ENCODE measurements at regions not wholly inside any gene's neighbourhood (a gene's known extent, or its start where the extent isn't known, plus 50 kb on each side); places are given as distances from the start of the nearest gene placed in this dataset.
"Not testable (repeated sequence)": the region's sequence is repeated elsewhere in the genome, so short reads cannot be mapped to it uniquely, and the experiment has no call there.

DNA sequence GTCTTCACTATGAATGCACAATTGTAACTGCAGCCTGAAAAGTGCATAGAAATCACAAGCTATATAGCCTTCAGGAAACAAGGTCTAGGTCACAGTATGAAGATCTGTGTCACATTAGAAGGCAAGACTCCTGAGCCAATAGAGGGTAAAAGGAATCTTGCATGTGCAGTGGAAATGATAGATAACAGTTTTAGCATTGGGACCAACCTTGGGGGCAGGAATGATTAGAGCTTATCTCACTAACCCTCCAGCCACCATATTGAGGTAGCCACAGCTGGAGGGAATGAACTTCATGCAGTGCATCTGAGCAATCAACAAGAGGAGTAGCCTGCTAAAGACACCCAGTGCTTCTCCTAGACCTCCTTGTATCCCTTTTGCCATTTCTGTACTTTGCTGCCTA is 390.1 kb downstream of the LTN1 start:
- Histone ChIP-seq H3K79me2 (ENCODE audit: control insufficient read depth, insufficient read depth, low read length, unreplicated experiment) (no peaks in the 10 kb centered on the region), H3K4me3 (ENCODE audit: low read depth, low read length) (no peak overlapping the region), H3K36me3 (ENCODE audit: insufficient read depth, low read length) (no peaks in the 10 kb centered on the region), H3K27ac (ENCODE audit: low read depth, low read length) (no peak overlapping the region), H3K27me3 (ENCODE audit: insufficient read depth, low read length) (no peaks in the 10 kb centered on the region), H2AFZ (ENCODE audit: low read length, unreplicated experiment) (no peak overlapping the region), H3K4me1 (ENCODE audit: control insufficient read depth, insufficient read depth, low read length, unreplicated experiment) (no peaks in the 10 kb centered on the region)

DNA sequence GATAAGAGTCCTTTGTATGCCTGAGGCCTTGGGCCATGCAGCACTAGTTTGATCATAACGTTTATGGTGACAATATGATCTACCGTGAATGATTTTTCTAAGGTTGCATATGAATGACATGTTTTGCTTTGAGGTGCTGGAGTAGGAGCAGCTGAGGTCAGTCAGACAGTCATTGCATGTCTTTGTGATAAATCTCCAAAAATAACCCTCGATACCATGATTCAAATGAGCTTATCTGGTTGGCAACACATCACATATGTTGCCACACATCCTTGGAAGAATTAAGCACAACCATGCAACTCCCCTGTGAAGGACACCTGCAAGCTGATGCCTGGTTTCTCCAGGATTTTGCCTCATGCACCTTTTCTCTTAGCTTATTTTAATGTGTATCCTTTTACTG is 394.5 kb downstream of the LTN1 start:
- H3K79me2 ChIP-seq (ENCODE audit: control insufficient read depth, insufficient read depth, low read length, unreplicated experiment): no peaks in the 10 kb centered on the region
- no peaks in the 10 kb centered on the region for H3K27me3 ChIP-seq (ENCODE audit: insufficient read depth, low read length)
- no peaks in the 10 kb centered on the region for H3K36me3 ChIP-seq (ENCODE audit: insufficient read depth, low read length)
- H3K27ac ChIP-seq (ENCODE audit: low read depth, low read length): no peak overlapping the region
- no peak overlapping the region for H3K4me3 ChIP-seq (ENCODE audit: low read depth, low read length)
- no peaks in the 10 kb centered on the region for H3K4me1 ChIP-seq (ENCODE audit: control insufficient read depth, insufficient read depth, low read length, unreplicated experiment)
- no peak overlapping the region for H2AFZ ChIP-seq (ENCODE audit: low read length, unreplicated experiment)

DNA sequence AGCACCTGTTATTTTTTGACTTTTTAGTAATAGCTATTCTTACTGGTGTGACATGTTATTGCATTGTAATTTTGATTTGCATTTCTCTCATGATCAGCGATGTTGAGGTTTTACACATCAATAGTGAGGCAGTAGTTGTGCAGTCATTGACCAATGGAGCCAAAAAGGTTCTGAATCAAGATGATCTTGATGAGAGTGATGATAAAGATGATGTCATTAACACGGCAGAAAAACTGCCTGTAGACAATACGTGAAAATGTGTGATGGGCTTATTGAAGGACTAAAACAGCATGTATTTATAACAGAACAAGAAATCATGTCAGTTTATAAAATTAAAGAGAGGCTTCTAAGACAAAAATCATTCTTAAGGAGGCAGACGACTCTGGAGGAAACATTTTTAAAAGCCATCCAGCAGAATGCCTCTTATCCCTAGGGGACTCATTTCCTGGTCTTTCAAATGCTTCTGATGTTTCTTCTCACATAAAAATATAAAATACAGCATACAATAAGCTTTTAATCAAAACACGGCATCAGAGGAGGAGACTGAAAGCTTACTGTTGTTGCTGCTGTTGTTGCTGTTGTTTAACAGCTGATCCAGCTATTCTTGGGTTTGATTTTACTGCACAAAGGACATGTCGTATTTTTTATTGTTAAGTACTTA is 400.3 kb downstream of the LTN1 start:
- Histone ChIP-seq H3K4me3 (ENCODE audit: low read depth, low read length) (no peak overlapping the region), H3K27me3 (ENCODE audit: insufficient read depth, low read length) (no peaks in the 10 kb centered on the region), H3K79me2 (ENCODE audit: control insufficient read depth, insufficient read depth, low read length, unreplicated experiment) (no peaks in the 10 kb centered on the region), H3K4me1 (ENCODE audit: control insufficient read depth, insufficient read depth, low read length, unreplicated experiment) (peaks cover 10% of the 10 kb centered on the region), H2AFZ (ENCODE audit: low read length, unreplicated experiment) (no peak overlapping the region), H3K27ac (ENCODE audit: low read depth, low read length) (no peak overlapping the region), H3K36me3 (ENCODE audit: insufficient read depth, low read length) (no peaks in the 10 kb centered on the region)

DNA sequence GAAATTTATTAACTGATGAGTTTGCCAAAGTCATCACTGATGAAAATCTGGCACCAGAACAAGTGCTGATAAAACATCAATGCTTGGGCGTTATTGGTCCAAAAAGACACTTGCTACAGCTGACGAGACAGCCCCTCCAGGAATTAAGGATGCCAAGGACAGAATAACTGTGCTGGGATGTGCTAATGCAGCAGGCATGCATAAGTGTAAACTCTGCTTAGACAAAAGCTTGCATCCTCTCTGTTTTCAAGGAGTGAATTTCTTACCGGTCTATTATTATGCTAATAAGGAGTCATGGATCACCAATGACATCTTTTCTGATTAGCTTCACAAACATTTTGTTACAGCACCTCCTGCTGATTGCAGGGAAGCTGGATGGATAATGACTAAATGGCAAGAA is 402.0 kb downstream of the LTN1 start:
- Histone ChIP-seq H2AFZ (ENCODE audit: low read length, unreplicated experiment) (no peak overlapping the region), H3K4me3 (ENCODE audit: low read depth, low read length) (no peak overlapping the region), H3K36me3 (ENCODE audit: insufficient read depth, low read length) (no peaks in the 10 kb centered on the region), H3K27me3 (ENCODE audit: insufficient read depth, low read length) (no peaks in the 10 kb centered on the region), H3K4me1 (ENCODE audit: control insufficient read depth, insufficient read depth, low read length, unreplicated experiment) (peaks cover 11% of the 10 kb centered on the region), H3K79me2 (ENCODE audit: control insufficient read depth, insufficient read depth, low read length, unreplicated experiment) (no peaks in the 10 kb centered on the region), H3K27ac (ENCODE audit: low read depth, low read length) (no peak overlapping the region)

DNA sequence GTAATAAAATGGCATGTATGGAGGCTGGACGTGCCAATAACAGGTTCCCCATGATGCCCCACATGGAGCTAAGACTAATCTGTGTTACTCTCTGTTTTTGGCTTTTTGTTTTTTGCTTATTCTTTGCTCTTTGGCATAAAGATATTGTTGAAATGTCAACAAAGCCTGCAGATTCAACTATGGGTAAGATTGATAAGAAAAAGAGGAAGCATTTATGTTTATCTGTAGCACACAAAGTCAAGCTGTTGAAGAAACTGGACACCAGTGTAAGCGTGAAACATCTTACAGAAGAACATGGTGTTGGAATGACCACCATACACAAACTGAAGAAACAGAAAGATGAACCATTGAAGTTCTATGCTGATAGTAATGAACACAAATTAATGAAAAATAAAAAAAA is 402.7 kb downstream of the LTN1 start:
- H3K27ac ChIP-seq (ENCODE audit: low read depth, low read length): no peak overlapping the region
- H3K27me3 ChIP-seq (ENCODE audit: insufficient read depth, low read length): no peaks in the 10 kb centered on the region
- H3K4me3 ChIP-seq (ENCODE audit: low read depth, low read length): no peak overlapping the region
- no peaks in the 10 kb centered on the region for H3K79me2 ChIP-seq (ENCODE audit: control insufficient read depth, insufficient read depth, low read length, unreplicated experiment)
- H3K36me3 ChIP-seq (ENCODE audit: insufficient read depth, low read length): no peaks in the 10 kb centered on the region
- H3K4me1 ChIP-seq (ENCODE audit: control insufficient read depth, insufficient read depth, low read length, unreplicated experiment): peaks cover 11% of the 10 kb centered on the region
- H2AFZ ChIP-seq (ENCODE audit: low read length, unreplicated experiment): no peak overlapping the region

DNA sequence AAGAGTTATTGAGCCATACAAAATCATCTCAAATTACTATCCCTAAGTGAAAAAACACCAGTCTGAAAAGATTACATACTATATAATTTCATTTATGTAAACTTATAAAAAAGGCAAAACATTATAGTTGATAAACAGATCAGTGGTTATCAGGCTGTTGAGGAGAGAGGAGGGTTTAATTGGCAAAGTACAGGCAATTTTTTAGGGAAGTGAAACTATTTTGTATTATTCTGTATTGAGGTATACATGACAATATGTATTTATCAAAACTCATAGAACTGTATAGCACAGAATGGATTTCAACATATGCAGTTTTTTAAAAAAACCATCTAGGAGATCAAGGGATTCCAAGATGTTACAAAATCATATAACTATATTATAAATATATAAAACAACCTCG is 403.7 kb downstream of the LTN1 start:
- H3K36me3 ChIP-seq (ENCODE audit: insufficient read depth, low read length): no peaks in the 10 kb centered on the region
- peaks cover 11% of the 10 kb centered on the region for H3K4me1 ChIP-seq (ENCODE audit: control insufficient read depth, insufficient read depth, low read length, unreplicated experiment)
- H3K79me2 ChIP-seq (ENCODE audit: control insufficient read depth, insufficient read depth, low read length, unreplicated experiment): no peaks in the 10 kb centered on the region
- no peak overlapping the region for H3K27ac ChIP-seq (ENCODE audit: low read depth, low read length)
- H2AFZ ChIP-seq (ENCODE audit: low read length, unreplicated experiment): no peak overlapping the region
- no peak overlapping the region for H3K4me3 ChIP-seq (ENCODE audit: low read depth, low read length)
- H3K27me3 ChIP-seq (ENCODE audit: insufficient read depth, low read length): no peaks in the 10 kb centered on the region

DNA sequence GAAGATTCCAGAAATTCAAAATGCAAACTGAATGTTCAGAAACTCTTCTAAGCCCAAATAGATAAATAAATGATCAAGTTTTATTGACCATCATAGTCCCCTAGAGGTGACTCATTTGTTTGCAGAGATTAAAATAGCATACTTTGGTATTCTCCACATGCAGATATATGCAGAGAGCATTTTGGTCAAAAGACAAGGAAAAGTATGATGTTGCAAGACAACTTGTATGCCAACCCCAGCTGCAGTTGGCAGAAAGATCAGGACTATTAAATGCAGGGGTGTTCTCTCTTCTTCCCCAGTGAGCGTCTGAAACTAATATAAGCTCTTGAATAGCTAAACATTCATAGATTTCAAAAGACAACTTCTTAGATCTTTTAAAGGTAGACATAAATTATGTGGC is 404.9 kb downstream of the LTN1 start:
- H3K36me3 ChIP-seq (ENCODE audit: insufficient read depth, low read length): no peaks in the 10 kb centered on the region
- H2AFZ ChIP-seq (ENCODE audit: low read length, unreplicated experiment): peak overlapping the region; percentile 32
- H3K27ac ChIP-seq (ENCODE audit: low read depth, low read length): no peak overlapping the region
- H3K79me2 ChIP-seq (ENCODE audit: control insufficient read depth, insufficient read depth, low read length, unreplicated experiment): no peaks in the 10 kb centered on the region
- peaks cover 11% of the 10 kb centered on the region for H3K4me1 ChIP-seq (ENCODE audit: control insufficient read depth, insufficient read depth, low read length, unreplicated experiment)
- H3K27me3 ChIP-seq (ENCODE audit: insufficient read depth, low read length): no peaks in the 10 kb centered on the region
- no peak overlapping the region for H3K4me3 ChIP-seq (ENCODE audit: low read depth, low read length)

DNA sequence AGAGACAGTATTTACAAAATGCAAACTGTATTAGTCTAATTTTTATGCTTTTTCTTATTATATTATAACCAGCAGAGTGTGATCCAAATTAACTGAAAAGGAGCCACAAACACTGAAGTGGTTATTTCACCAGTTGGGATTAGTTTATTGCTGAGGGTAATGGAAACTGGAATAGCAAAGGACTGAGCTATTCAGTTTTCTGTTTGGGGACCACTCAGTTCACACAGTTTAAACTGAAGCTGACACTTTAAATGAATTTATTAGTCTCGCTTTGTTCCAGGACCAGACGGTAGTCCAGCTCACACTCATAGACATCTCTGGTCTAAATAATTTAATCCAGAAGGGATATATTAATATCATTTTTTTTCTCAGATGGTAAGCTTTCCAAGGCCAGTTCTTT is 410.7 kb downstream of the LTN1 start:
- Histone ChIP-seq H3K4me1 (ENCODE audit: control insufficient read depth, insufficient read depth, low read length, unreplicated experiment) (peaks cover 2% of the 10 kb centered on the region), H2AFZ (ENCODE audit: low read length, unreplicated experiment) (no peak overlapping the region), H3K27me3 (ENCODE audit: insufficient read depth, low read length) (no peaks in the 10 kb centered on the region), H3K27ac (ENCODE audit: low read depth, low read length) (no peak overlapping the region), H3K79me2 (ENCODE audit: control insufficient read depth, insufficient read depth, low read length, unreplicated experiment) (no peaks in the 10 kb centered on the region), H3K36me3 (ENCODE audit: insufficient read depth, low read length) (no peaks in the 10 kb centered on the region), H3K4me3 (ENCODE audit: low read depth, low read length) (no peak overlapping the region)

DNA sequence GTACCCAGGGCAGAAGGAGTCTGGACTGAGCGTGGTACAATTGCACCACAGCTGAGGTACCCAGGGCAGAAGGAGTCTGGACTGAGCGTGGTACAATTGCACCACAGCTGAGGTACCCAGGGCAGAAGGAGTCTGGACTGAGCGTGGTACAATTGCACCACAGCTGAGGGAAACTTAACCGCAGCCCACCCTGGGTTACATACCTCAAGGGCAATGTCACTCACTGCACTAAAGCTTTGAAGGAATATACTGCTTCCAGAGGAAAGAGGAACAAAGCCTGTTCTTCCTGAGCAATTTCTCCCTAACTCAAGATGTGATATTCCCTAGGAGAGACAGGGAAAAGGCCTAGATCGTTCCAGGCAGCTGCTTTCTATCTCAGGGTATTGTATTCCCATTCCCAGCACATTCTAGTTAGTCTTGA is 411.4 kb downstream of the LTN1 start:
- not testable (repeated sequence) for H3K27ac ChIP-seq (ENCODE audit: low read depth, low read length); H3K36me3 ChIP-seq (ENCODE audit: insufficient read depth, low read length); H3K4me1 ChIP-seq (ENCODE audit: control insufficient read depth, insufficient read depth, low read length, unreplicated experiment); H3K4me3 ChIP-seq (ENCODE audit: low read depth, low read length); H3K27me3 ChIP-seq (ENCODE audit: insufficient read depth, low read length); H3K79me2 ChIP-seq (ENCODE audit: control insufficient read depth, insufficient read depth, low read length, unreplicated experiment); H2AFZ ChIP-seq (ENCODE audit: low read length, unreplicated experiment)

DNA sequence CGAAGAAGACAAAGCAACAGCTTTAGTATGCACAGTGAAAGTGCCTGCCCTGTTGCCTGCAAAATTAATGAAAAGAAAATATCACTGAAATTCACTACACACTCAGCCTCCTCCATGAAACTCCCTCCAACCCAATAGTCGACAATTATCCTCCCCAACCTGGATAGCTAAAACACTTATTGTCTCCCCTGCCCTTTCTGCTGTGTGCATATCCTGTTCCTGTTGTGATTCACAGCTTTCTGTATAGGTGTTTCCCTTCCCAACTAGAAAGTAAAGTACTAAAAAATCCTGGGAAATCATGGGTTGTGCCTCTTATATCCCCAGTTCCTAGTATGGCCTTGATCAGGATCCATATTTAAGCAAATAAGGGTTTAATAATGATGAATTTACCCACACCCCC is 412.1 kb downstream of the LTN1 start:
- Histone ChIP-seq H3K4me3 (ENCODE audit: low read depth, low read length) (no peak overlapping the region), H3K36me3 (ENCODE audit: insufficient read depth, low read length) (0 out of 2 replicates have a peak, but pooled peaks cover 2% of the 10 kb centered on the region), H3K4me1 (ENCODE audit: control insufficient read depth, insufficient read depth, low read length, unreplicated experiment) (peaks cover 2% of the 10 kb centered on the region), H3K27ac (ENCODE audit: low read depth, low read length) (no peak overlapping the region), H3K27me3 (ENCODE audit: insufficient read depth, low read length) (no peaks in the 10 kb centered on the region), H3K79me2 (ENCODE audit: control insufficient read depth, insufficient read depth, low read length, unreplicated experiment) (no peaks in the 10 kb centered on the region), H2AFZ (ENCODE audit: low read length, unreplicated experiment) (no peak overlapping the region)

DNA sequence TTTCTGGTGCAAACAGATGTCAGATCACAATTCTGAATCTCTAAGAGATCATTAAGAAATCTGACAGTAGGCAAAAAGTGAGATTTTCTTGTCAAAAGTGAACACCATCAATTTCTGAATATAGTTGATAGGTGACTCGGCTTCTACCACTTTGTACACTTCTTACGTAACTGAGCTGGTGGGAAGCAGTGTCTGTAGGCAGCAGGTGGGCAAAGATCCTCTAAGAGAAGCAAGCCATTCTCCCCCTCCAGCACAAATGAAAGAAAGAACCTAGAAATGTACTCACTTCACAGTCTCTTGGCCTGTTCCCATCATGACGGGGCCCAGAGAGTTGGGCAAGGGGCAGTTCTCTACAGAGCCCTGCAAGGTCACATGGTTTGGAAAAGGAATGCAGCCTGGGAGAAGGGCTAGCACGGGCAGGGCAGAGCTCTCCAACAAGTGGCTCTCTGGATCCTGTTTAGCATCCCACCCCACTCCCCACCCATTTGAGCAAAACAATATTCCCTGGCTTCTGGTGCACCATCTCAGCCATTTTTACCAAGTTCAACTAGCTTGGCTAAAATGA is 412.6 kb downstream of the LTN1 start:
- peaks cover 2% of the 10 kb centered on the region for H3K4me1 ChIP-seq (ENCODE audit: control insufficient read depth, insufficient read depth, low read length, unreplicated experiment)
- H2AFZ ChIP-seq (ENCODE audit: low read length, unreplicated experiment): no peak overlapping the region
- H3K36me3 ChIP-seq (ENCODE audit: insufficient read depth, low read length): 0 out of 2 replicates have a peak, but pooled peaks cover 7% of the 10 kb centered on the region
- H3K4me3 ChIP-seq (ENCODE audit: low read depth, low read length): no peak overlapping the region
- no peaks in the 10 kb centered on the region for H3K79me2 ChIP-seq (ENCODE audit: control insufficient read depth, insufficient read depth, low read length, unreplicated experiment)
- H3K27me3 ChIP-seq (ENCODE audit: insufficient read depth, low read length): no peaks in the 10 kb centered on the region
- no peak overlapping the region for H3K27ac ChIP-seq (ENCODE audit: low read depth, low read length)
